NCI-H510A (cell line): ENCODE measurements at regions not wholly inside any gene's neighbourhood (a gene's known extent, or its start where the extent isn't known, plus 50 kb on each side); places are given as distances from the start of the nearest gene placed in this dataset.
"Not testable (repeated sequence)": the region's sequence is repeated elsewhere in the genome, so short reads cannot be mapped to it uniquely, and the experiment has no call there.

Experiments used
- DNase-seq: peaks from one replicate; lab custom pipeline; 2025; lab: John Stamatoyannopoulos, UW

GRCh38 chr2:182477774-182478173 is 50.9 kb upstream of the PDE1A start:
- no peak for DNase-seq

GRCh38 chr2:182481676-182482075 is 54.8 kb upstream of the PDE1A start:
- DNase-seq, result no peak

- no peak for DNase-seq
Measured at GRCh38 chr2:182482511-182482910, 55.7 kb upstream of the PDE1A start.

GRCh38 chr2:182496596-182496995 is 69.8 kb upstream of the PDE1A start:
- DNase-seq, result no peak

- no peak for DNase-seq
Measured at GRCh38 chr2:182499706-182500470, 73.1 kb upstream of the PDE1A start.

- no peak for DNase-seq
Measured at GRCh38 chr2:182503886-182504285, 77.0 kb upstream of the PDE1A start.

GRCh38 chr2:182504903-182505302 is 78.1 kb upstream of the PDE1A start:
- no peak for DNase-seq

- no peak for DNase-seq
Measured at GRCh38 chr2:182506606-182507005, 79.8 kb upstream of the PDE1A start.

- DNase-seq, result not testable (repeated sequence)
Measured at GRCh38 chr2:182508583-182508982, 81.7 kb upstream of the PDE1A start.

- no peak for DNase-seq
Measured at GRCh38 chr2:182509216-182509615, 82.4 kb upstream of the PDE1A start.

GRCh38 chr2:182521453-182522404 is 94.9 kb upstream of the PDE1A start:
- DNase-seq, result no peak

GRCh38 chr2:182522405-182522896 is 95.6 kb upstream of the PDE1A start:
- no peak for DNase-seq

- DNase-seq, result no peak
Measured at GRCh38 chr2:182522972-182523473, 96.2 kb upstream of the PDE1A start.

- DNase-seq, result no peak
Measured at GRCh38 chr2:182530636-182531035, 103.8 kb upstream of the PDE1A start.

- DNase-seq, result peak; percentile 16
Measured at GRCh38 chr2:182540252-182540651, 113.4 kb upstream of the PDE1A start.

- DNase-seq, result no peak
Measured at GRCh38 chr2:182541268-182541667, 114.4 kb upstream of the PDE1A start.

- no peak for DNase-seq
Measured at GRCh38 chr2:182542501-182543258, 115.8 kb upstream of the PDE1A start.

- no peak for DNase-seq
Measured at GRCh38 chr2:182543741-182544525, 117.1 kb upstream of the PDE1A start.

- no peak for DNase-seq
Measured at GRCh38 chr2:182545420-182546167, 118.8 kb upstream of the PDE1A start.
